Kidney (tissue), 13 donors: ENCODE measurements at regions not wholly inside any gene's neighbourhood (a gene's known extent, or its start where the extent isn't known, plus 50 kb on each side); places are given as distances from the start of the nearest gene placed in this dataset.

Source experiments
- DNase-seq, 5 donors: peaks; one replicate each; pipeline ENCODE4 v3.0.0-alpha.2; 2013 to 2020
- FAIRE-seq: peaks from 2 replicates; lab custom pipeline; 2012; peaks lifted over from hg19 to GRCh38; lab: Jason Lieb, UNC
- H3K27ac ChIP-seq, 2 donors: one replicate each; pipeline ENCODE4 v1.7.0; 2013; ENCODE audit warnings: low read depth in 2 of 2, low read length in 2 of 2, inconsistent platforms in 1 of 2
- H3K27me3 ChIP-seq: one replicate; pipeline ENCODE4 v1.7.1; 2013; ENCODE audit warnings: low read length, inconsistent platforms; ENCODE audit not compliant: control insufficient read depth, insufficient read depth
- H3K36me3 ChIP-seq, 3 donors: one replicate each; pipeline versions ENCODE4 v1.7.0 to v1.7.1; 2013; ENCODE audit warnings: low read length in 3 of 3, control low read depth in 1 of 3, inconsistent platforms in 1 of 3; ENCODE audit not compliant: insufficient read depth in 3 of 3, control insufficient read depth in 2 of 3
- H3K4me1 ChIP-seq, 3 donors: one replicate each; pipeline versions ENCODE4 v1.7.0 to v1.7.1; 2013; ENCODE audit warnings: low read length in 3 of 3, inconsistent platforms in 1 of 3, low read depth in 1 of 3; ENCODE audit not compliant: control insufficient read depth in 2 of 3, insufficient read depth in 2 of 3
- H3K4me3 ChIP-seq, 3 donors: one replicate each; pipeline versions ENCODE4 v1.7.0 to v1.8.1; 2013; ENCODE audit warnings: low read length in 3 of 3, control low read depth in 1 of 3, inconsistent platforms in 1 of 3
- H3K9ac ChIP-seq, 3 donors: one replicate each; pipeline versions ENCODE4 v1.7.0 to v1.7.1; 2013; ENCODE audit warnings: low read length in 3 of 3, control low read depth in 1 of 3, inconsistent platforms in 1 of 3
- H3K9me3 ChIP-seq, 3 donors: one replicate each; pipeline versions ENCODE4 v1.7.0 to v1.7.1; 2013; ENCODE audit warnings: low read length in 3 of 3, control low read depth in 1 of 3, inconsistent platforms in 1 of 3; ENCODE audit not compliant: control insufficient read depth in 2 of 3, insufficient read depth in 1 of 3
- CTCF ChIP-seq: IDR thresholded peaks from 3 replicates; pipeline ENCODE4 v1.5.1; 2012; ENCODE audit warnings: mild to moderate bottlenecking, moderate library complexity, borderline replicate concordance; ENCODE audit not compliant: insufficient read depth; ENCODE audit errors: extremely low read depth
- intact Hi-C: fragments of 100-400 bp; cut with DNase I; formaldehyde crosslinking; loops from one replicate; pipeline ENCODE4 v1.11.1; 2022
- donor health status: control.
- donor health status: control.
- donor health status: control.
- donor health status: control.
- donor health status: control.
- donor health status: DM: yes; HTN: yes; CAD: no.
- donor health status: Normal renal cell carcinoma (clear cell type).

- Histone ChIP-seq H3K27ac (no peak overlapping the region), H3K9ac (no peak overlapping the region), H3K27me3 (no peaks in the 10 kb centered on the region), H3K4me3 (no peak overlapping the region), H3K4me1 (no peaks in the 10 kb centered on the region), H3K9me3 (no peaks in the 10 kb centered on the region), H3K36me3 (no peaks in the 10 kb centered on the region)
- TF ChIP-seq CTCF = no peak
- intact Hi-C loops = no loop called here
- DNase-seq = no peak
- FAIRE-seq = no peak
Measured at GRCh38 chr6:156538875-156539660, 238.1 kb upstream of the ARID1B start.

GRCh38 chr6:156534594-156534993 is 242.6 kb upstream of the ARID1B start:
- no peaks in the 10 kb centered on the region for H3K36me3 ChIP-seq
- DNase-seq (no peak), FAIRE-seq (no peak)
- no peaks in the 10 kb centered on the region for H3K27me3 ChIP-seq
- no peak overlapping the region for H3K27ac ChIP-seq
- intact Hi-C loops = no loop called here
- no peaks in the 10 kb centered on the region for H3K9me3 ChIP-seq
- H3K4me3 ChIP-seq = no peak overlapping the region
- no peak for TF ChIP-seq CTCF
- no peaks in the 10 kb centered on the region for H3K4me1 ChIP-seq
- H3K9ac ChIP-seq = no peak overlapping the region

- Histone ChIP-seq H3K4me1 (no peaks in the 10 kb centered on the region), H3K9ac (no peak overlapping the region), H3K4me3 (no peak overlapping the region), H3K27me3 (no peaks in the 10 kb centered on the region), H3K9me3 (no peaks in the 10 kb centered on the region), H3K27ac (no peak overlapping the region), H3K36me3 (no peaks in the 10 kb centered on the region)
- no peak for TF ChIP-seq CTCF
- intact Hi-C loops = no loop called here
- DNase-seq (no peak), FAIRE-seq (no peak)
Measured at GRCh38 chr6:156533872-156534524, 243.2 kb upstream of the ARID1B start.
